Osteoblast (primary cell): ENCODE measurements at regions not wholly inside any gene's neighbourhood (a gene's known extent, or its start where the extent isn't known, plus 50 kb on each side); places are given as distances from the start of the nearest gene placed in this dataset.

Source experiments
- DNase-seq: peaks from one replicate; pipeline ENCODE4 v3.0.0; 2011; ENCODE audit warnings: low spot score, mixed read lengths; ENCODE audit not compliant: insufficient read length; ENCODE audit errors: missing footprints
- H2AFZ ChIP-seq: 2 replicates; pipeline ENCODE4 v1.6.0; 2011; ENCODE audit warnings: mild to moderate bottlenecking, low read length
- H3K27ac ChIP-seq: 2 replicates; pipeline ENCODE4 v1.5.1; 2011; ENCODE audit warnings: mild to moderate bottlenecking, low read depth, low read length, moderate library complexity
- H3K27me3 ChIP-seq: 2 replicates; pipeline ENCODE4 v1.6.0; 2012; ENCODE audit warnings: mild to moderate bottlenecking, control low read depth, inconsistent platforms, low read length, moderate library complexity; ENCODE audit not compliant: insufficient read depth
- H3K36me3 ChIP-seq: 2 replicates; pipeline ENCODE4 v1.5.1; 2011; ENCODE audit warnings: mild to moderate bottlenecking, low read length, control low read depth, moderate library complexity; ENCODE audit not compliant: insufficient read depth
- H3K4me1 ChIP-seq: 2 replicates; pipeline ENCODE4 v1.5.1; 2011; ENCODE audit warnings: mild to moderate bottlenecking, low read length, control low read depth, moderate library complexity; ENCODE audit not compliant: insufficient read depth
- H3K4me2 ChIP-seq: 2 replicates; pipeline ENCODE4 v1.6.0; 2011; ENCODE audit warnings: mild to moderate bottlenecking, low read length; ENCODE audit not compliant: insufficient read depth
- H3K4me3 ChIP-seq: fragments of 200-600 bp; sonication (generic); 3 replicates; pipeline ENCODE4 v1.5.1; 2012; ENCODE audit warnings: mild to moderate bottlenecking, low read length, inconsistent platforms; ENCODE audit not compliant: insufficient read depth
- H3K79me2 ChIP-seq: 2 replicates; pipeline ENCODE4 v1.6.0; 2012; ENCODE audit warnings: mild to moderate bottlenecking, low read length, control low read depth, inconsistent platforms; ENCODE audit not compliant: insufficient read depth
- H3K9me3 ChIP-seq: 2 replicates; pipeline ENCODE4 v1.5.1; 2011; ENCODE audit warnings: low read depth, low read length, control low read depth
- H4K20me1 ChIP-seq: 2 replicates; pipeline ENCODE4 v1.6.0; 2012; ENCODE audit warnings: mild to moderate bottlenecking, low read length, control low read depth; ENCODE audit not compliant: insufficient read depth
- TF ChIP-seq, protein P1 (sequence below): IDR thresholded peaks from 2 replicates; pipeline ENCODE4 v1.5.1; 2011; ENCODE audit warnings: mild to moderate bottlenecking, low read depth, low read length, moderate library complexity; ENCODE audit errors: extremely low read depth

DNA sequence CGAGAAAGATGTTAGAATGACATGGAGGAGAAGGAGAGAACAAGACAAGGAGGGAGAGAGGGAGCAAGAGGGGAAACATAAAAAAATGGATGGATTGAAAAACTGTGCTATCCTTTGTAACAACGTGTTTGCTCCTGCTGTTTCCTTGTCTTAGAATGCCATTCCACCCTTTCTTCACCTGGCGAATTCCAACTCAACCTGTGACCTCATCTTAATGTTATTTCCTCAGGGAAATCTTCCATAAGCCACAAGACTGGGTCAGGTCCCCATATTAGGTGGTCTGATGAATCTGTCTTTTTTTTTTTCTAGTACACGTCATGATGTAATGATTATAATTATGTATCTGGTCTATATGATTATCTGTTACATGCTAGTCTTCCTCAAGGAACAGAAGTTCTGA, 195.0 kb upstream of the MAF start:
- Histone ChIP-seq H3K27me3 (peaks cover 2% of the 10 kb centered on the region), H3K27ac (no peak overlapping the region), H3K9me3 (no peaks in the 10 kb centered on the region), H4K20me1 (no peaks in the 10 kb centered on the region), H2AFZ (no peak overlapping the region), H3K36me3 (no peaks in the 10 kb centered on the region), H3K4me3 (no peak overlapping the region), H3K4me2 (no peak overlapping the region), H3K79me2 (no peaks in the 10 kb centered on the region), H3K4me1 (no peaks in the 10 kb centered on the region)
- TF ChIP-seq, protein P1, sequence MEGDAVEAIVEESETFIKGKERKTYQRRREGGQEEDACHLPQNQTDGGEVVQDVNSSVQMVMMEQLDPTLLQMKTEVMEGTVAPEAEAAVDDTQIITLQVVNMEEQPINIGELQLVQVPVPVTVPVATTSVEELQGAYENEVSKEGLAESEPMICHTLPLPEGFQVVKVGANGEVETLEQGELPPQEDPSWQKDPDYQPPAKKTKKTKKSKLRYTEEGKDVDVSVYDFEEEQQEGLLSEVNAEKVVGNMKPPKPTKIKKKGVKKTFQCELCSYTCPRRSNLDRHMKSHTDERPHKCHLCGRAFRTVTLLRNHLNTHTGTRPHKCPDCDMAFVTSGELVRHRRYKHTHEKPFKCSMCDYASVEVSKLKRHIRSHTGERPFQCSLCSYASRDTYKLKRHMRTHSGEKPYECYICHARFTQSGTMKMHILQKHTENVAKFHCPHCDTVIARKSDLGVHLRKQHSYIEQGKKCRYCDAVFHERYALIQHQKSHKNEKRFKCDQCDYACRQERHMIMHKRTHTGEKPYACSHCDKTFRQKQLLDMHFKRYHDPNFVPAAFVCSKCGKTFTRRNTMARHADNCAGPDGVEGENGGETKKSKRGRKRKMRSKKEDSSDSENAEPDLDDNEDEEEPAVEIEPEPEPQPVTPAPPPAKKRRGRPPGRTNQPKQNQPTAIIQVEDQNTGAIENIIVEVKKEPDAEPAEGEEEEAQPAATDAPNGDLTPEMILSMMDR, result no peak
- DNase-seq, result no peak

DNA sequence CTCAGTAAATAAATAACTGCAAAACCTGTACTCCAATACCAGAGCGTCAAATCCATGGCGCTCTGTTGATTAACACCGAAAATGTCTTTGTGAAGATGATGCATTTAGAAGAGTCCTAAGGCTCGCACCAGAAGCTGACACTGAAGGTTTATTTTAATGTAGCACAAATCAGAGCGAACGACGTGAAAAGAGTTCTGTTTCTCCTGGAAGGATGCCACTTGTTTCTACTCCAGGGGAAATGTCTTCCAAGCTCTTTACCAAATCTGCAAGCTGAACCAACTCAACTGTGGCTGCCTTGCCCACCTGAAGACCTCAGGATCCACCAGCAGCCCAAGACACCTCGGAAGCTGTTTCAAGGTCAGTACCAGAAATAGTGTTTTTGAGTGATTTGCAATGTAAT, 194.4 kb upstream of the MAF start:
- no peaks in the 10 kb centered on the region for H3K9me3 ChIP-seq
- DNase-seq, result no peak
- TF ChIP-seq, protein P1, result no peak
- no peaks in the 10 kb centered on the region for H3K36me3 ChIP-seq
- H3K27ac ChIP-seq, result no peak overlapping the region
- peaks cover 2% of the 10 kb centered on the region for H3K27me3 ChIP-seq
- no peaks in the 10 kb centered on the region for H3K79me2 ChIP-seq
- H3K4me2 ChIP-seq, result no peak overlapping the region
- no peaks in the 10 kb centered on the region for H3K4me1 ChIP-seq
- H4K20me1 ChIP-seq, result no peaks in the 10 kb centered on the region
- no peak overlapping the region for H2AFZ ChIP-seq
- no peak overlapping the region for H3K4me3 ChIP-seq

DNA sequence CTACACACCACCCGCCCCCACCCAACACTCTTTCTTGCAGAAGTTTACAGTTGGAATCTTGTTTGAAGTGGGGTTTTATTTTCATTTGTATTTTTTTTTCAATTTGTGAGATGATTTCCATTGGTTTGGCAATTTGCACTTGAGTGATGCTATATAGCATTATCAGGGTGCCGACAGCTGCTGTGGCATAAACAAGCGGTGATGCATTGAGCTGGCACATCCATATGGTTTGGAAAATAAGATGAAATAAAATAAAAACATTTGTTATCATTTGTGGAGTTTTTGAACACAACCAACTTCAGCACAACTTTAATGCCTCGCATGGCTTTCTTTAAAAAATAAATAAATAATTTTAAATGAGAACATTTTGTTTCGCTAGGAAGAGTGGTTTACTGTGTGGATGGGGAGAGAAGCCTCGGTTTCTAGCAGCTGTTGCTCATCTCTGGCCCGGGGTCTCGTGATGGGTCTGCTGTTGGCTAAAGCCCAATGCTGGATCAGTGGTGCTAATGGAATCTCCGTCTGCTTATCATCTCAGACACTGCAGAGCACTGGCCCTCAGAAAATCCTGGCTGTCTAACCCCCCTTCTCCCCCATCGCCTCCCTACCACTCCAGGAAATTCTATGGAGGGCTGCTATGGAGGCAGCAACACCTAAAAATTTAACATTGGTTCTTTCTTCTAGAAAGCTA, 192.3 kb upstream of the MAF start:
- Histone ChIP-seq H3K79me2 (no peaks in the 10 kb centered on the region), H3K27ac (no peak overlapping the region), H4K20me1 (no peaks in the 10 kb centered on the region), H2AFZ (no peak overlapping the region), H3K9me3 (no peaks in the 10 kb centered on the region), H3K36me3 (no peaks in the 10 kb centered on the region), H3K4me3 (no peak overlapping the region), H3K4me2 (no peak overlapping the region), H3K27me3 (peaks cover 2% of the 10 kb centered on the region), H3K4me1 (no peaks in the 10 kb centered on the region)
- TF ChIP-seq, protein P1, result no peak
- no peak for DNase-seq

DNA sequence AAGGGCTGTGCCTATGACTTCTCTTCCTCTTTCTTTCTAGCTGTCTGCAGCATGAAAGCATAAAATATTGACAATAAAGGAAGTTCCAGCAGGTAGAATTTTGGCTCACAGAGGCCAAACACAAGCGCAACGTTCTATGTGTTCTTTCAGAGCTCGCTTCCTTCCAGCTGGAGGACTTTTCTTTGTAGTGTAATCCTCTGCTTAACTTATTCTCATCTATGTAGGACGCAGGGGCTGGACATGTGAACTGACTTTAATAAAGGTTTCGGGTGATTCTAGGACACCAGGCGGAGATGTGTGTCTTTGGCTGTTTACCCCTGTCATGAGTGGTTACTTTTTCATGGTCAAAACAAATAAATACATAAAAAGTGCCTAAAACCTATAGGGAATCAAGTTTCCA, 191.5 kb upstream of the MAF start:
- H3K9me3 ChIP-seq, result no peaks in the 10 kb centered on the region
- H3K27me3 ChIP-seq, result peaks cover 2% of the 10 kb centered on the region
- H3K4me3 ChIP-seq, result no peak overlapping the region
- TF ChIP-seq, protein P1, result no peak
- H4K20me1 ChIP-seq, result no peaks in the 10 kb centered on the region
- H3K36me3 ChIP-seq, result no peaks in the 10 kb centered on the region
- no peak overlapping the region for H3K4me2 ChIP-seq
- DNase-seq, result no peak
- H3K4me1 ChIP-seq, result no peaks in the 10 kb centered on the region
- H3K27ac ChIP-seq, result no peak overlapping the region
- no peak overlapping the region for H2AFZ ChIP-seq
- no peaks in the 10 kb centered on the region for H3K79me2 ChIP-seq
